ENCODE measurements at regions not wholly inside any gene's neighbourhood (a gene's known extent, or its start where the extent isn't known, plus 50 kb on each side); places are given as distances from the start of the nearest gene placed in this dataset.

DNA sequence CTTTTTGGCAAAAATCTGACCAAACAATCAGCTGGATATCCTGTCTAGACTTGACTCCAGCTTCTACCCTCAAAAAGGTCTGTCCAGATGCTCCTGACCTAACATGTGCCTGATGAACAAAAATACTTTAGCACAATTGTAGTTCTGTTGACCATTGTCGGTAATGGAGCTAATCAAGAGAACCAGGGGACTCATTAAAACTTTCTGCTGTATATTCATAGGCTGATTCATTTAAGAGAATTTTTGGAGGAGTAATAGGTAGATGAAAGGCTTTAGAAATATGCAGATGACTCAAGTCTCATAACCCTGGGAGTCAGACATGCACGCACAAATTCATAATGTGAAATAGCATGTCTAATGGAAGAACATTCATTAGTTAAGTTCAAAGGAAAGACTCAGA, 514.2 kb downstream of the TXNL1 start:
- TF ChIP-seq POLR2AphosphoS5 (IDR thresholded peaks at IDR 0.05; ENCODE audit: low read depth, low read length) (no peak), TCF7L2 (IDR thresholded peaks at IDR 0.05; ENCODE audit: low read depth, low read length) (no peak), SIN3A (IDR thresholded peaks at IDR 0.05; ENCODE audit: borderline replicate concordance, insufficient read depth, low read depth, low read length) (no peak)
- TF ChIP-seq, protein P1, sequence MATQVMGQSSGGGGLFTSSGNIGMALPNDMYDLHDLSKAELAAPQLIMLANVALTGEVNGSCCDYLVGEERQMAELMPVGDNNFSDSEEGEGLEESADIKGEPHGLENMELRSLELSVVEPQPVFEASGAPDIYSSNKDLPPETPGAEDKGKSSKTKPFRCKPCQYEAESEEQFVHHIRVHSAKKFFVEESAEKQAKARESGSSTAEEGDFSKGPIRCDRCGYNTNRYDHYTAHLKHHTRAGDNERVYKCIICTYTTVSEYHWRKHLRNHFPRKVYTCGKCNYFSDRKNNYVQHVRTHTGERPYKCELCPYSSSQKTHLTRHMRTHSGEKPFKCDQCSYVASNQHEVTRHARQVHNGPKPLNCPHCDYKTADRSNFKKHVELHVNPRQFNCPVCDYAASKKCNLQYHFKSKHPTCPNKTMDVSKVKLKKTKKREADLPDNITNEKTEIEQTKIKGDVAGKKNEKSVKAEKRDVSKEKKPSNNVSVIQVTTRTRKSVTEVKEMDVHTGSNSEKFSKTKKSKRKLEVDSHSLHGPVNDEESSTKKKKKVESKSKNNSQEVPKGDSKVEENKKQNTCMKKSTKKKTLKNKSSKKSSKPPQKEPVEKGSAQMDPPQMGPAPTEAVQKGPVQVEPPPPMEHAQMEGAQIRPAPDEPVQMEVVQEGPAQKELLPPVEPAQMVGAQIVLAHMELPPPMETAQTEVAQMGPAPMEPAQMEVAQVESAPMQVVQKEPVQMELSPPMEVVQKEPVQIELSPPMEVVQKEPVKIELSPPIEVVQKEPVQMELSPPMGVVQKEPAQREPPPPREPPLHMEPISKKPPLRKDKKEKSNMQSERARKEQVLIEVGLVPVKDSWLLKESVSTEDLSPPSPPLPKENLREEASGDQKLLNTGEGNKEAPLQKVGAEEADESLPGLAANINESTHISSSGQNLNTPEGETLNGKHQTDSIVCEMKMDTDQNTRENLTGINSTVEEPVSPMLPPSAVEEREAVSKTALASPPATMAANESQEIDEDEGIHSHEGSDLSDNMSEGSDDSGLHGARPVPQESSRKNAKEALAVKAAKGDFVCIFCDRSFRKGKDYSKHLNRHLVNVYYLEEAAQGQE (IDR thresholded peaks at IDR 0.05; ENCODE audit: insufficient read depth in 1 of 2, low read depth in 2 of 2, low read length in 1 of 2), result no peak
- TF ChIP-seq, protein P2, sequence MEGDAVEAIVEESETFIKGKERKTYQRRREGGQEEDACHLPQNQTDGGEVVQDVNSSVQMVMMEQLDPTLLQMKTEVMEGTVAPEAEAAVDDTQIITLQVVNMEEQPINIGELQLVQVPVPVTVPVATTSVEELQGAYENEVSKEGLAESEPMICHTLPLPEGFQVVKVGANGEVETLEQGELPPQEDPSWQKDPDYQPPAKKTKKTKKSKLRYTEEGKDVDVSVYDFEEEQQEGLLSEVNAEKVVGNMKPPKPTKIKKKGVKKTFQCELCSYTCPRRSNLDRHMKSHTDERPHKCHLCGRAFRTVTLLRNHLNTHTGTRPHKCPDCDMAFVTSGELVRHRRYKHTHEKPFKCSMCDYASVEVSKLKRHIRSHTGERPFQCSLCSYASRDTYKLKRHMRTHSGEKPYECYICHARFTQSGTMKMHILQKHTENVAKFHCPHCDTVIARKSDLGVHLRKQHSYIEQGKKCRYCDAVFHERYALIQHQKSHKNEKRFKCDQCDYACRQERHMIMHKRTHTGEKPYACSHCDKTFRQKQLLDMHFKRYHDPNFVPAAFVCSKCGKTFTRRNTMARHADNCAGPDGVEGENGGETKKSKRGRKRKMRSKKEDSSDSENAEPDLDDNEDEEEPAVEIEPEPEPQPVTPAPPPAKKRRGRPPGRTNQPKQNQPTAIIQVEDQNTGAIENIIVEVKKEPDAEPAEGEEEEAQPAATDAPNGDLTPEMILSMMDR (IDR thresholded peaks at IDR 0.05), result no peak

Measured in Panc1 (cell line).